Hepatocyte (in vitro differentiated cells): ENCODE measurements at regions not wholly inside any gene's neighbourhood (a gene's known extent, or its start where the extent isn't known, plus 50 kb on each side); places are given as distances from the start of the nearest gene placed in this dataset.

Source experiments
- DNase-seq: peaks from one replicate; pipeline ENCODE4 v3.0.0-alpha.2; 2016; ENCODE audit warnings: low spot score
- H2AFZ ChIP-seq: fragments of 200-600 bp; sonication (generic); 2 replicates; pipeline ENCODE4 v1.6.0; 2016; ENCODE audit warnings: antibody characterized with exemption, mild to moderate bottlenecking
- H3K27ac ChIP-seq: fragments of 200-600 bp; sonication (generic); 2 replicates; pipeline ENCODE4 v1.5.1; 2016; ENCODE audit warnings: mild to moderate bottlenecking
- H3K27me3 ChIP-seq: fragments of 200-600 bp; sonication (generic); 2 replicates; pipeline ENCODE4 v1.6.1; 2016
- H3K36me3 ChIP-seq: fragments of 200-600 bp; sonication (generic); replicated peaks from 2 replicates; pipeline ENCODE4 v1.5.1; 2016; ENCODE audit warnings: low read depth; ENCODE audit not compliant: insufficient read depth
- H3K4me1 ChIP-seq: fragments of 200-600 bp; sonication (generic); 2 replicates; pipeline ENCODE4 v1.5.1; 2016; ENCODE audit warnings: mild to moderate bottlenecking, moderate library complexity; ENCODE audit not compliant: insufficient read depth
- H3K4me2 ChIP-seq: fragments of 200-600 bp; sonication (generic); 2 replicates; pipeline ENCODE4 v1.6.0; 2016
- H3K4me3 ChIP-seq: fragments of 200-600 bp; sonication (generic); 2 replicates; pipeline ENCODE4 v1.5.1; 2016; ENCODE audit warnings: mild to moderate bottlenecking
- H3K79me2 ChIP-seq: fragments of 200-600 bp; sonication (generic); 2 replicates; pipeline ENCODE4 v1.6.0; 2017; ENCODE audit warnings: mild to moderate bottlenecking
- H3K9me2 ChIP-seq: fragments of 200-600 bp; sonication (generic); replicated peaks from 2 replicates; pipeline ENCODE4 v1.6.0; 2017; ENCODE audit warnings: mild to moderate bottlenecking; ENCODE audit not compliant: insufficient read depth
- H3K9me3 ChIP-seq: fragments of 200-600 bp; sonication (generic); 2 replicates; pipeline ENCODE4 v1.5.1; 2016; ENCODE audit warnings: low read depth, mild to moderate bottlenecking
- H4K20me1 ChIP-seq: fragments of 200-600 bp; sonication (generic); 2 replicates; pipeline ENCODE4 v1.6.0; 2016; ENCODE audit warnings: mild to moderate bottlenecking; ENCODE audit not compliant: insufficient read depth, poor library complexity, severe bottlenecking
- EZH2 ChIP-seq: fragments of 200-600 bp; sonication (generic); IDR thresholded peaks from 2 replicates; pipeline ENCODE4 v1.6.1; 2016; ENCODE audit warnings: antibody characterized with exemption, mild to moderate bottlenecking, borderline replicate concordance
- EZH2phosphoT487 ChIP-seq: fragments of 200-600 bp; sonication (generic); IDR thresholded peaks from one replicate; pipeline ENCODE4 v1.6.1; 2018; ENCODE audit warnings: antibody characterized with exemption, mild to moderate bottlenecking, low read depth, moderate library complexity; ENCODE audit not compliant: unreplicated experiment, severe bottlenecking
- WGBS: methylation state at CpG from one replicate; pipeline ENCODE4 v1.1.6; 2016; ENCODE audit warnings: low lambda C conversion rate; ENCODE audit errors: missing lambda C conversion rate; 5-methylcytosine and 5-hydroxymethylcytosine counted together
- TF ChIP-seq, protein P1 (sequence below): fragments of 200-600 bp; sonication (generic); IDR thresholded peaks from 2 replicates; pipeline ENCODE4 v1.5.1; 2016; ENCODE audit warnings: antibody characterized with exemption, mild to moderate bottlenecking; ENCODE audit not compliant: poor library complexity

DNA sequence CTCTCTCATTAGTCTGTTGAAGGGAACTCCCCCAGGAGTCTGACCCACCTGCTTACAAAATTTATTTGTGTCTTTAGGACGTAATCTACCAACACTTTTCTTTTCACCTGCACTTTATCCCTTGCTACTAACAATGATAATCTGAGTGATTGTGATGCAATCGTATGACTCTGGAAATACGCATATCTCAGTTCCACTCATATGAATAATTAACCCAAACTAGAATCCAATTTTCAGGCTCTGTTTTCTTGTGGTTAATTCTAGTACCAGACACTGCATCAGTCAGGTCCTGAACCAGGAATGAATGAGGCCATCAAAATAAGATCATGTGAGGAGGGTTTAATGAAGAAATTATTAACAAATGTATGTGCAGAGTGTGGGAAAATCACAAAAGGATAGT, 158.4 kb upstream of the SRD5A2 start:
- no peaks in the 10 kb centered on the region for H3K9me2 ChIP-seq
- no peaks in the 10 kb centered on the region for H3K36me3 ChIP-seq
- no peaks in the 10 kb centered on the region for H3K9me3 ChIP-seq
- no peak overlapping the region for H3K27ac ChIP-seq
- 92% methylated on average over 3 of the region's 3 CpGs for WGBS
- no peaks in the 10 kb centered on the region for H3K79me2 ChIP-seq
- no peak overlapping the region for H3K4me2 ChIP-seq
- H3K27me3 ChIP-seq = no peaks in the 10 kb centered on the region
- H3K4me3 ChIP-seq = no peak overlapping the region
- no peaks in the 10 kb centered on the region for H4K20me1 ChIP-seq
- H3K4me1 ChIP-seq = no peaks in the 10 kb centered on the region
- DNase-seq = no peak
- no peak overlapping the region for H2AFZ ChIP-seq
- TF ChIP-seq EZH2phosphoT487 = no peak
- TF ChIP-seq, protein P1, sequence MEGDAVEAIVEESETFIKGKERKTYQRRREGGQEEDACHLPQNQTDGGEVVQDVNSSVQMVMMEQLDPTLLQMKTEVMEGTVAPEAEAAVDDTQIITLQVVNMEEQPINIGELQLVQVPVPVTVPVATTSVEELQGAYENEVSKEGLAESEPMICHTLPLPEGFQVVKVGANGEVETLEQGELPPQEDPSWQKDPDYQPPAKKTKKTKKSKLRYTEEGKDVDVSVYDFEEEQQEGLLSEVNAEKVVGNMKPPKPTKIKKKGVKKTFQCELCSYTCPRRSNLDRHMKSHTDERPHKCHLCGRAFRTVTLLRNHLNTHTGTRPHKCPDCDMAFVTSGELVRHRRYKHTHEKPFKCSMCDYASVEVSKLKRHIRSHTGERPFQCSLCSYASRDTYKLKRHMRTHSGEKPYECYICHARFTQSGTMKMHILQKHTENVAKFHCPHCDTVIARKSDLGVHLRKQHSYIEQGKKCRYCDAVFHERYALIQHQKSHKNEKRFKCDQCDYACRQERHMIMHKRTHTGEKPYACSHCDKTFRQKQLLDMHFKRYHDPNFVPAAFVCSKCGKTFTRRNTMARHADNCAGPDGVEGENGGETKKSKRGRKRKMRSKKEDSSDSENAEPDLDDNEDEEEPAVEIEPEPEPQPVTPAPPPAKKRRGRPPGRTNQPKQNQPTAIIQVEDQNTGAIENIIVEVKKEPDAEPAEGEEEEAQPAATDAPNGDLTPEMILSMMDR = no peak
- TF ChIP-seq EZH2 = no peak

DNA sequence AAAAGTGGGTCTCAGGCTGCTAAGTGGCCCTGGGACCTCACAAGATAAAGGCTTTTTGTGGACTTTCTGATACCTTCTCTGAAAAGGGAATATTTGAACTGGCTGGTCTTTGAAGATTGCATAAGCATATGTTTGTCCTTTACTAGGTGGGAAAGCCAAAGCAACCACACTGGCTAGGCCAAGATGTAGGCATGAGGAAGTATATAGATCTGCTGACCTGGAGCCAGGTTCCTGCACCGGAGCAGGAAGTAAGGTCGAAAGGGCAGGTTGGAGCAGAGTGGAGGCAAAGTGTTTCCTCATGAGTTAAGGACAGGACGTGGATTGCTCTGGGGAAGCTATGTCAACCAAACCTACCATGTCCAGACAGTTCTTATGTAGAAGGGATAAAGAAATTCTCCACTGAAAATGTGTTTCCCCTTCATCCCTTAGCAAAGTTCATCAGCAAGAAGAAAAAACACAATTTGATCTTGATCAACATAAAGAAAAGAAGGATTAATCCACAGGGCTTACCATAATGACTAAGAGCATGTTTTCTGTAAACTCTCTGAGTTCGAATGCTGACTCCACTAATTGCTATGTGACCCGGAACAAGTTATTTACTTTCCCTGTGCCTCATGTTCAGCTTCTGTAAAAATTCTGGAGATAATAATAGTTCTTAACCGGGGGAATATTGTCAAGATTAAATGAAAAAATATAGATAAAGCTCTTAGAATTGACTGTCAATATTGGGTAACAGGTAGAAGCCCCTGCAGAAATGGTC, 156.1 kb upstream of the SRD5A2 start:
- Histone ChIP-seq H4K20me1 (no peaks in the 10 kb centered on the region), H3K4me1 (no peaks in the 10 kb centered on the region), H3K9me2 (no peaks in the 10 kb centered on the region), H2AFZ (no peak overlapping the region), H3K36me3 (no peaks in the 10 kb centered on the region), H3K4me2 (no peak overlapping the region), H3K27ac (no peak overlapping the region), H3K4me3 (no peak overlapping the region), H3K79me2 (no peaks in the 10 kb centered on the region), H3K9me3 (no peaks in the 10 kb centered on the region), H3K27me3 (no peaks in the 10 kb centered on the region)
- TF ChIP-seq, protein P1 = no peak
- TF ChIP-seq EZH2phosphoT487 (no peak), EZH2 (no peak)
- 80% methylated on average over 6 of the region's 6 CpGs for WGBS
- DNase-seq = no peak

DNA sequence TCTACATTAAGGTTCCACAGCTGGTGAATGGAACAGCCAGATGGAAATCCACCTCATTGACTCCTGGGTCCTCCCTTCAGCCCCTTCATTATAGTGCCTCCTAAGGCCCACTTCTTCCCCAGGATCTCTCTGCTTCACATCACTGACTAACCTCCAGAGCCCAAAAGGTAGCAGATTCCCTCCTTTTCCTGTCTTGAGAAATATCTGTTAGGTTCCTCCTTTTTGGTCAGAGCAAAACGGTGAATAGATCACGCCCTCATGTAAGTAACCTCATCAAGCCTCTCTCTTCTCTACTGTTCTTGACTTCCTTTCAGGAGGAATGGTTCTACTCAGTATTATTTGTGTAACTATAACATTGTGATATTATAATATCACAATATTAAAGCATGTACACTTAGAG, 155.0 kb upstream of the SRD5A2 start:
- Histone ChIP-seq H3K9me2 (no peaks in the 10 kb centered on the region), H3K4me2 (no peak overlapping the region), H3K36me3 (no peaks in the 10 kb centered on the region), H3K27me3 (no peaks in the 10 kb centered on the region), H3K4me1 (no peaks in the 10 kb centered on the region), H4K20me1 (no peaks in the 10 kb centered on the region), H2AFZ (no peak overlapping the region), H3K4me3 (no peak overlapping the region), H3K27ac (no peak overlapping the region), H3K79me2 (no peaks in the 10 kb centered on the region), H3K9me3 (no peaks in the 10 kb centered on the region)
- TF ChIP-seq, protein P1 = no peak
- no peak for TF ChIP-seq EZH2phosphoT487
- TF ChIP-seq EZH2 = no peak
- 99% methylated on average over 2 of the region's 2 CpGs for WGBS
- no peak for DNase-seq
